ENCODE measurements at regions not wholly inside any gene's neighbourhood (a gene's known extent, or its start where the extent isn't known, plus 50 kb on each side); places are given as distances from the start of the nearest gene placed in this dataset.

- no peaks in the 10 kb centered on the region for H3K9me3 Mint-ChIP-seq
- DNase-seq (ENCODE audit: low spot score in 2 of 2) (no peak), ATAC-seq (no peak)
- no peak overlapping the region for H3K27ac Mint-ChIP-seq
- H3K4me3 Mint-ChIP-seq, result no peak overlapping the region
- H3K36me3 Mint-ChIP-seq, result no peaks in the 10 kb centered on the region
- H3K4me1 Mint-ChIP-seq, result no peaks in the 10 kb centered on the region
Measured at GRCh38 chr12:13745111-13745860, 236.1 kb downstream of the GRIN2B start.

GRCh38 chr12:13744561-13744960 is 236.8 kb downstream of the GRIN2B start:
- H3K4me3 Mint-ChIP-seq, result no peak overlapping the region
- H3K36me3 Mint-ChIP-seq, result no peaks in the 10 kb centered on the region
- H3K4me1 Mint-ChIP-seq, result no peaks in the 10 kb centered on the region
- no peaks in the 10 kb centered on the region for H3K9me3 Mint-ChIP-seq
- no peak for ATAC-seq
- no peak overlapping the region for H3K27ac Mint-ChIP-seq
- no peak for DNase-seq (ENCODE audit: low spot score in 2 of 2)

GRCh38 chr12:13740149-13740545 is 241.3 kb downstream of the GRIN2B start:
- H3K4me3 Mint-ChIP-seq, result no peak overlapping the region
- H3K4me1 Mint-ChIP-seq, result no peaks in the 10 kb centered on the region
- no peak overlapping the region for H3K27ac Mint-ChIP-seq
- ATAC-seq, result no peak
- no peak for DNase-seq (ENCODE audit: low spot score in 2 of 2)
- no peaks in the 10 kb centered on the region for H3K36me3 Mint-ChIP-seq
- H3K9me3 Mint-ChIP-seq, result no peaks in the 10 kb centered on the region

GRCh38 chr12:13735734-13736133 is 245.7 kb downstream of the GRIN2B start:
- no peak for DNase-seq (ENCODE audit: low spot score in 2 of 2)
- Mint-ChIP-seq H3K36me3 (no peaks in the 10 kb centered on the region), H3K27ac (no peak overlapping the region), H3K9me3 (no peaks in the 10 kb centered on the region), H3K4me1 (no peaks in the 10 kb centered on the region), H3K4me3 (no peak overlapping the region)
- no peak for ATAC-seq

- no peak for ATAC-seq
- Mint-ChIP-seq H3K9me3 (no peaks in the 10 kb centered on the region), H3K4me3 (no peak overlapping the region), H3K4me1 (no peaks in the 10 kb centered on the region), H3K36me3 (no peaks in the 10 kb centered on the region), H3K27ac (no peak overlapping the region)
- DNase-seq (ENCODE audit: low spot score in 2 of 2), result no peak
Measured at GRCh38 chr12:13734584-13735152, 246.7 kb downstream of the GRIN2B start.

GRCh38 chr12:13727707-13728195 is 253.7 kb downstream of the GRIN2B start:
- H3K9me3 Mint-ChIP-seq, result no peaks in the 10 kb centered on the region
- DNase-seq (ENCODE audit: low spot score in 2 of 2) (no peak), ATAC-seq (no peak)
- H3K27ac Mint-ChIP-seq, result no peak overlapping the region
- H3K36me3 Mint-ChIP-seq, result no peaks in the 10 kb centered on the region
- no peaks in the 10 kb centered on the region for H3K4me1 Mint-ChIP-seq
- no peak overlapping the region for H3K4me3 Mint-ChIP-seq

- Mint-ChIP-seq H3K4me1 (no peaks in the 10 kb centered on the region), H3K4me3 (no peak overlapping the region), H3K27ac (no peak overlapping the region), H3K9me3 (no peaks in the 10 kb centered on the region), H3K36me3 (no peaks in the 10 kb centered on the region)
- no peak for ATAC-seq
- no peak for DNase-seq (ENCODE audit: low spot score in 2 of 2)
Measured at GRCh38 chr12:13725049-13725448, 256.4 kb downstream of the GRIN2B start.

GRCh38 chr12:13724136-13724535 is 257.3 kb downstream of the GRIN2B start:
- no peak overlapping the region for H3K4me3 Mint-ChIP-seq

GRCh38 chr12:13719986-13720385 is 261.4 kb downstream of the GRIN2B start:
- Mint-ChIP-seq H3K27ac (no peak overlapping the region), H3K9me3 (peaks cover 5% of the 10 kb centered on the region), H3K4me1 (no peaks in the 10 kb centered on the region), H3K4me3 (no peak overlapping the region), H3K36me3 (no peaks in the 10 kb centered on the region)
- DNase-seq (ENCODE audit: low spot score in 2 of 2) (no peak), ATAC-seq (no peak)

More at GRCh38 chr12:13724136-13724535, 257.3 kb downstream of the GRIN2B start:
- peaks cover under 1% of the 10 kb centered on the region for H3K9me3 Mint-ChIP-seq
- no peaks in the 10 kb centered on the region for H3K36me3 Mint-ChIP-seq
- no peaks in the 10 kb centered on the region for H3K4me1 Mint-ChIP-seq
- no peak for DNase-seq (ENCODE audit: low spot score in 2 of 2)
- no peak overlapping the region for H3K27ac Mint-ChIP-seq
- no peak for ATAC-seq

GRCh38 chr12:13718271-13718670 is 263.1 kb downstream of the GRIN2B start:
- Mint-ChIP-seq H3K4me1 (no peaks in the 10 kb centered on the region), H3K27ac (no peak overlapping the region), H3K36me3 (no peaks in the 10 kb centered on the region), H3K4me3 (no peak overlapping the region), H3K9me3 (peaks cover 5% of the 10 kb centered on the region)
- no peak for ATAC-seq
- no peak for DNase-seq (ENCODE audit: low spot score in 2 of 2)

GRCh38 chr12:13716119-13716518 is 265.3 kb downstream of the GRIN2B start:
- no peak for DNase-seq (ENCODE audit: low spot score in 2 of 2)
- Mint-ChIP-seq H3K4me1 (no peaks in the 10 kb centered on the region), H3K4me3 (no peak overlapping the region), H3K9me3 (peaks cover 5% of the 10 kb centered on the region), H3K27ac (no peak overlapping the region), H3K36me3 (no peaks in the 10 kb centered on the region)
- ATAC-seq, result no peak

GRCh38 chr12:13713556-13714410 is 267.6 kb downstream of the GRIN2B start:
- ATAC-seq, result no peak
- no peaks in the 10 kb centered on the region for H3K4me1 Mint-ChIP-seq
- DNase-seq (ENCODE audit: low spot score in 2 of 2), result no peak
- no peak overlapping the region for H3K27ac Mint-ChIP-seq
- no peak overlapping the region for H3K4me3 Mint-ChIP-seq
- peaks cover under 1% of the 10 kb centered on the region for H3K9me3 Mint-ChIP-seq
- H3K36me3 Mint-ChIP-seq, result no peaks in the 10 kb centered on the region

- DNase-seq (ENCODE audit: low spot score in 2 of 2) (no peak), ATAC-seq (no peak)
- no peak overlapping the region for H3K27ac Mint-ChIP-seq
- H3K4me3 Mint-ChIP-seq, result no peak overlapping the region
- H3K36me3 Mint-ChIP-seq, result no peaks in the 10 kb centered on the region
- H3K9me3 Mint-ChIP-seq, result no peaks in the 10 kb centered on the region
- H3K4me1 Mint-ChIP-seq, result no peaks in the 10 kb centered on the region
Measured at GRCh38 chr12:13707829-13708228, 273.6 kb downstream of the GRIN2B start.

- H3K4me1 Mint-ChIP-seq, result no peaks in the 10 kb centered on the region
- ATAC-seq, result no peak
Measured at GRCh38 chr12:13702381-13702780, 279.0 kb downstream of the GRIN2B start.

GRCh38 chr12:13701502-13701901 is 279.9 kb downstream of the GRIN2B start:
- no peak for ATAC-seq
- H3K9me3 Mint-ChIP-seq, result no peaks in the 10 kb centered on the region
- no peaks in the 10 kb centered on the region for H3K4me1 Mint-ChIP-seq
- no peak overlapping the region for H3K27ac Mint-ChIP-seq
- H3K36me3 Mint-ChIP-seq, result no peaks in the 10 kb centered on the region
- H3K4me3 Mint-ChIP-seq, result no peak overlapping the region
- DNase-seq (ENCODE audit: low spot score in 2 of 2), result no peak

More at GRCh38 chr12:13702381-13702780, 279.0 kb downstream of the GRIN2B start:
- no peak overlapping the region for H3K4me3 Mint-ChIP-seq
- DNase-seq (ENCODE audit: low spot score in 2 of 2), result no peak
- H3K36me3 Mint-ChIP-seq, result no peaks in the 10 kb centered on the region
- no peaks in the 10 kb centered on the region for H3K9me3 Mint-ChIP-seq
- H3K27ac Mint-ChIP-seq, result no peak overlapping the region
